ENCODE measurements at regions not wholly inside any gene's neighbourhood (a gene's known extent, or its start where the extent isn't known, plus 50 kb on each side); places are given as distances from the start of the nearest gene placed in this dataset.

DNA sequence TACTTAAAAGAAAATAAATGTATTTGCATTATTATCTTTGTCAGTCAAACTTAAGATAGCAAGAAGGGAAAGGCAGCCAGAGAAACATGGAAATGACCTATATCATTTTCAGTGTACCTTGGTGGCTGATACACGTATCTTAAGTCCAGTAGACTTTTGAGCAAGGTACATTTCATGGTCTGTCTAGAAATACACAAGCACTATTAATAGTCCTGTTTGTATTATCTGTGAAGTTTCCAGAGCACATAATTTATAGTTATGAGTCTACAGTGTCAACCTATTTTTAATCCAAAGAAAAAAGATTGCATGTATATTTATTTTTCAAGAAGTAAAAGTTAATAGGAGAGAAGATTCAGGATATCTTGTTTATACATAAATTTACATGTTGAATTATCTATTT lies 95.7 kb downstream of the IZUMO3 start:
- Mint-ChIP-seq H3K27ac (no peak overlapping the region), H3K36me3 (ENCODE audit: low read depth) (no peaks in the 10 kb centered on the region), H3K4me1 (ENCODE audit: low read depth) (no peaks in the 10 kb centered on the region), H3K27me3 (no peaks in the 10 kb centered on the region), H3K9me3 (peaks cover 24% of the 10 kb centered on the region), H3K4me3 (no peak overlapping the region)
- POLR2A ChIA-PET = no interaction called here
- no peak for DNase-seq
- CTCF ChIA-PET = no interaction called here
- TF ChIP-seq CTCF (IDR thresholded peaks at IDR 0.05) = no peak
- no peak for ATAC-seq
- intact Hi-C loops (cut with micrococcal nuclease) = no loop called here

DNA sequence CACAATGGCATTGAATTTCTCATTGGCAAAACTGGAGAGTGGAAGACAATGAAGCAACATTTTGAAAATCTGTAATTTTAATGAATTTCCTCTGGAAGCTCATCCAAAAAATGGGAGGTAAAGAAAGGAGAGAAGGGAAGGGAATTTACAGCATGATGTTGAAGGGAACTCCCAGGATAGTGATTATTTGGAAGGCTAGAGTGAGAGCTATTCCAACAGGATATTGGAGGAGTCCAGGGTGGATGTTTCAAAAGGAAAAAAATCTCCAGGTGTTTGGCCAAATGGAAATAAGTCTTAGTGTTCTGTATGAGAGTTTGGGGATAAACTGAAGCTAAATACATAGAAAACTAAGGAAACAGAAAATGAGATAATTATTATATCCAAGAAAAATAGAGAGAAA lies 106.2 kb downstream of the IZUMO3 start:
- DNase-seq (no peak), ATAC-seq (no peak)
- H3K36me3 Mint-ChIP-seq (ENCODE audit: low read depth) = no peaks in the 10 kb centered on the region
- TF ChIP-seq CTCF (IDR thresholded peaks at IDR 0.05) = no peak
- H3K9me3 Mint-ChIP-seq = peaks cover 11% of the 10 kb centered on the region
- ChIA-PET POLR2A (no interaction called here), CTCF (no interaction called here)
- no peaks in the 10 kb centered on the region for H3K27me3 Mint-ChIP-seq
- H3K4me3 Mint-ChIP-seq = no peak overlapping the region
- H3K27ac Mint-ChIP-seq = no peak overlapping the region
- intact Hi-C loops (cut with micrococcal nuclease) = no loop called here
- H3K4me1 Mint-ChIP-seq (ENCODE audit: low read depth) = no peaks in the 10 kb centered on the region

- no peaks in the 10 kb centered on the region for H3K4me1 Mint-ChIP-seq (ENCODE audit: low read depth)
- POLR2A ChIA-PET = no interaction called here
- H3K9me3 Mint-ChIP-seq = peaks cover 11% of the 10 kb centered on the region
- no peak for TF ChIP-seq CTCF (IDR thresholded peaks at IDR 0.05)
- intact Hi-C loops (cut with micrococcal nuclease) = no loop called here
- ATAC-seq (no peak), DNase-seq (no peak)
- no peak overlapping the region for H3K27ac Mint-ChIP-seq
- CTCF ChIA-PET = no interaction called here
- H3K27me3 Mint-ChIP-seq = no peaks in the 10 kb centered on the region
- no peak overlapping the region for H3K4me3 Mint-ChIP-seq
- H3K36me3 Mint-ChIP-seq (ENCODE audit: low read depth) = no peaks in the 10 kb centered on the region
Measured at GRCh38 chr9:24438876-24439275, 106.8 kb downstream of the IZUMO3 start.

- no peak overlapping the region for H3K27ac Mint-ChIP-seq
- no peaks in the 10 kb centered on the region for H3K4me1 Mint-ChIP-seq (ENCODE audit: low read depth)
- intact Hi-C loops (cut with micrococcal nuclease) = no loop called here
- DNase-seq = no peak
- TF ChIP-seq CTCF (IDR thresholded peaks at IDR 0.05) = no peak
- ATAC-seq = no peak
- H3K9me3 Mint-ChIP-seq = peaks cover 12% of the 10 kb centered on the region
- no peak overlapping the region for H3K4me3 Mint-ChIP-seq
- CTCF ChIA-PET = no interaction called here
- no peaks in the 10 kb centered on the region for H3K36me3 Mint-ChIP-seq (ENCODE audit: low read depth)
- no peaks in the 10 kb centered on the region for H3K27me3 Mint-ChIP-seq
- POLR2A ChIA-PET = no interaction called here
Measured at GRCh38 chr9:24436761-24437160, 108.9 kb downstream of the IZUMO3 start.

GRCh38 chr9:24434183-24434582 lies 111.5 kb downstream of the IZUMO3 start:
- H3K36me3 Mint-ChIP-seq (ENCODE audit: low read depth) = no peaks in the 10 kb centered on the region
- no peaks in the 10 kb centered on the region for H3K27me3 Mint-ChIP-seq
- POLR2A ChIA-PET = no interaction called here
- DNase-seq (no peak), ATAC-seq (no peak)
- CTCF ChIA-PET = no interaction called here
- intact Hi-C loops (cut with micrococcal nuclease) = no loop called here
- H3K27ac Mint-ChIP-seq = no peak overlapping the region
- no peaks in the 10 kb centered on the region for H3K4me1 Mint-ChIP-seq (ENCODE audit: low read depth)
- H3K9me3 Mint-ChIP-seq = peaks cover 4% of the 10 kb centered on the region
- no peak overlapping the region for H3K4me3 Mint-ChIP-seq
- TF ChIP-seq CTCF (IDR thresholded peaks at IDR 0.05) = no peak
